ENCODE measurements at regions not wholly inside any gene's neighbourhood (a gene's known extent, or its start where the extent isn't known, plus 50 kb on each side); places are given as distances from the start of the nearest gene placed in this dataset.
A peak's percentile ranks its signal among the peaks of the same experiment; 100 is the strongest.

DNA sequence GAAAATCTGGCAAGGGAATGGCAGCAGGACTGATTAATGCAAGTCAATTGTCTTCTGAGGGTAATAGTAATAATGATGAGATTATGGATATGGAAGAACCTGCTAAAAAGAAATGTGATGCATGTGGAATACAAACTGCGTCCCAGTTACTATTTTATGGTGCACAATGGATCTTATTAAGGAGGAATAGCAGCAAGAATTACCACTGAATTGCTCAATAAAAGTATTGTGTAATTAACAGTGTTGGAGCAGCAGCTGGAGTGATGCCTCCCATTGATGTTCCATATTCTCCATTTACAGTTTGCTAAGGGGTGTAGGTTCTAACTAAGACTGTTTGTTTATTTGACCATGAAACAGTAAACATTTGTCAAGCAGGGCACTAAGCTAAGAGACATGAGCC, 167.9 kb downstream of the HRH4 start:
- H3K9me3 ChIP-seq (replicated peaks in 1 of 2; ENCODE audit: control insufficient read depth in 2 of 2, insufficient read depth in 1 of 2, low read depth in 1 of 2, low read length in 2 of 2), result no peaks in the 10 kb centered on the region
- no peak overlapping the region for H4K91ac ChIP-seq (ENCODE audit: low read depth, low read length, poor library complexity)
- WGBS, 2 donors (ENCODE audit: extremely low coverage in 2 of 2, insufficient read length in 2 of 2, insufficient replicate concordance in 1 of 2), result no CpG with 5 or more reads among the region's 1 CpG
- no peak for DNase-seq (ENCODE audit: low spot score)
- no peak overlapping the region for H3K14ac ChIP-seq (ENCODE audit: low read length)
- no peak overlapping the region for H3K9ac ChIP-seq (ENCODE audit: low read depth, low read length, poor library complexity)
- H3K18ac ChIP-seq (ENCODE audit: low read length), result no peak overlapping the region
- no peak overlapping the region for H3K4me2 ChIP-seq (ENCODE audit: insufficient read depth, low read length, poor library complexity, severe bottlenecking)
- H2AFZ ChIP-seq (ENCODE audit: low read length), result no peak overlapping the region
- no peak overlapping the region for H3K4ac ChIP-seq (ENCODE audit: low read length)
- H2BK120ac ChIP-seq (ENCODE audit: low read depth, low read length), result no peak overlapping the region
- H3K27me3 ChIP-seq (ENCODE audit: control insufficient read depth in 3 of 3, insufficient read depth in 3 of 3, low read depth in 1 of 3, low read length in 3 of 3), result no peaks in the 10 kb centered on the region
- H3K36me3 ChIP-seq (replicated peaks in 1 of 2; ENCODE audit: control insufficient read depth in 2 of 2, insufficient read depth in 2 of 2, low read length in 2 of 2), result no peaks in the 10 kb centered on the region
- no peak overlapping the region for H2BK12ac ChIP-seq (ENCODE audit: low read length)
- H2BK15ac ChIP-seq (ENCODE audit: low read length), result no peak overlapping the region
- H3K79me1 ChIP-seq (ENCODE audit: low read depth, low read length), result no peaks in the 10 kb centered on the region
- no peak overlapping the region for H3K4me3 ChIP-seq (ENCODE audit: low read length in 2 of 2)
- H3K23ac ChIP-seq (ENCODE audit: low read depth, low read length, poor library complexity), result no peak overlapping the region
- H2AK5ac ChIP-seq (ENCODE audit: low read depth, low read length), result no peak overlapping the region
- H2BK5ac ChIP-seq (ENCODE audit: low read length), result no peak overlapping the region
- peaks cover 0 to 9% of the 10 kb centered on the region in 2 donors for H3K4me1 ChIP-seq (ENCODE audit: control insufficient read depth in 2 of 2, insufficient read depth in 1 of 2, low read depth in 1 of 2, low read length in 2 of 2)
- H4K8ac ChIP-seq (ENCODE audit: low read depth, low read length), result no peak overlapping the region
- no peak overlapping the region for H3K27ac ChIP-seq (replicated peaks; ENCODE audit: low read length)

DNA sequence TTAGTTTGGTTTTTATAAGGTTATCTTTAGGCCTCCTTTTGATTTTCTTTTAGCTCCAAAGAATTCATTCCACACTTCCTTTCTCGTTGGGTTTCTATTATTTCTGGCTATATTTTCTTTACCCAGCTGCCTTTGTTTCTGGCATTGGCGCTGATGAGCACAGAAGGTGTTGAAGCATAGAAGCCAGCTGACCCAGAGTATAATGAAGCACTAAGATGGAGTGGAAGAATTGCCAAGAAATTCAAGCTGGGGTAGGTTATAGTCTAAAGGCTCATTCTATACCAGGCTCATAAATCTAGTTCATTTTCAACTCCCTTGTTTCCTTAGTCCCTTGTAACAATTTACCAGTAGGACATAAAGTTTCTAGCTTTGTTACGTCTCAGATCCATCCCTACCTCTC, 169.5 kb downstream of the HRH4 start:
- H3K79me1 ChIP-seq (ENCODE audit: low read depth, low read length), result no peaks in the 10 kb centered on the region
- H3K27me3 ChIP-seq (ENCODE audit: control insufficient read depth in 3 of 3, insufficient read depth in 3 of 3, low read depth in 1 of 3, low read length in 3 of 3), result no peaks in the 10 kb centered on the region
- H3K4me1 ChIP-seq (ENCODE audit: control insufficient read depth in 2 of 2, insufficient read depth in 1 of 2, low read depth in 1 of 2, low read length in 2 of 2), result peaks cover 0 to 9% of the 10 kb centered on the region in 2 donors
- H3K9ac ChIP-seq (ENCODE audit: low read depth, low read length, poor library complexity), result no peak overlapping the region
- H2AFZ ChIP-seq (ENCODE audit: low read length), result no peak overlapping the region
- H2BK5ac ChIP-seq (ENCODE audit: low read length), result no peak overlapping the region
- DNase-seq (ENCODE audit: low spot score), result no peak
- no peak overlapping the region for H3K4me3 ChIP-seq (ENCODE audit: low read length in 2 of 2)
- no peak overlapping the region for H2BK120ac ChIP-seq (ENCODE audit: low read depth, low read length)
- H3K36me3 ChIP-seq (replicated peaks in 1 of 2; ENCODE audit: control insufficient read depth in 2 of 2, insufficient read depth in 2 of 2, low read length in 2 of 2), result no peaks in the 10 kb centered on the region
- no peak overlapping the region for H3K14ac ChIP-seq (ENCODE audit: low read length)
- H3K4me2 ChIP-seq (ENCODE audit: insufficient read depth, low read length, poor library complexity, severe bottlenecking), result no peak overlapping the region
- no peak overlapping the region for H4K8ac ChIP-seq (ENCODE audit: low read depth, low read length)
- H4K91ac ChIP-seq (ENCODE audit: low read depth, low read length, poor library complexity), result no peak overlapping the region
- H3K18ac ChIP-seq (ENCODE audit: low read length), result no peak overlapping the region
- no peak overlapping the region for H3K4ac ChIP-seq (ENCODE audit: low read length)
- no peak overlapping the region for H3K27ac ChIP-seq (replicated peaks; ENCODE audit: low read length)
- H2BK12ac ChIP-seq (ENCODE audit: low read length), result no peak overlapping the region
- no peak overlapping the region for H2AK5ac ChIP-seq (ENCODE audit: low read depth, low read length)
- H3K9me3 ChIP-seq (replicated peaks in 1 of 2; ENCODE audit: control insufficient read depth in 2 of 2, insufficient read depth in 1 of 2, low read depth in 1 of 2, low read length in 2 of 2), result no peaks in the 10 kb centered on the region
- no peak overlapping the region for H2BK15ac ChIP-seq (ENCODE audit: low read length)
- WGBS, 2 donors (ENCODE audit: extremely low coverage in 2 of 2, insufficient read length in 2 of 2, insufficient replicate concordance in 1 of 2), result no CpG with 5 or more reads among the region's 3 CpGs
- H3K23ac ChIP-seq (ENCODE audit: low read depth, low read length, poor library complexity), result no peak overlapping the region

DNA sequence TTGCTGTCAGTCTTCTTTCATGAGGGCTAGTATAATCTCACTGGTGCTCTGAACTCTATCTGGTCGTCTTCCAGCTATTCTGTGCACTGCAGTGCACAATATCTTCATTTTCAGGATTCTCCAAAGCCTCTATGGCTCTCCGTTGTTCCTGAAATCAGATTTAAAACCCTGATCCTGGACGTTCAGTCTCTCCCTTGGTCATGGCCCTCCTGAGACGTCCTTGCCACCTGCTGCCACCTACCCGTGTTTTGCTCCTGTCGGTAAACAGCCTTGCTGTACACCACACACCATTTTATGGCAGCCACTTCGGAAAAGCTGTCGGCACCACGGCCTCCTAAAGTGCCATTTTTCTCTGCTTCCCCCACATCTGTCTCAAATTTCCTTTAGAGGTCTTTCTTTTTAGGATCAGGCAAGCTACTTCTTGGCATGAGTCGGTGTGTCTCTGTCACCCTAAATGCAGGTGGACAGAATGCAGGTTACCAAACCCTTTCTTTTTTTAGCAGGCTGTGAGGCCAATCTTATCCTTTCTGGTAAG, 170.0 kb downstream of the HRH4 start:
- no peak overlapping the region for H3K4me2 ChIP-seq (ENCODE audit: insufficient read depth, low read length, poor library complexity, severe bottlenecking)
- H3K18ac ChIP-seq (ENCODE audit: low read length), result no peak overlapping the region
- H3K9me3 ChIP-seq (replicated peaks in 1 of 2; ENCODE audit: control insufficient read depth in 2 of 2, insufficient read depth in 1 of 2, low read depth in 1 of 2, low read length in 2 of 2), result no peaks in the 10 kb centered on the region
- no peak overlapping the region for H4K8ac ChIP-seq (ENCODE audit: low read depth, low read length)
- no peak overlapping the region for H3K4ac ChIP-seq (ENCODE audit: low read length)
- no peak overlapping the region for H3K14ac ChIP-seq (ENCODE audit: low read length)
- DNase-seq (ENCODE audit: low spot score), result no peak
- no peak overlapping the region for H2BK120ac ChIP-seq (ENCODE audit: low read depth, low read length)
- H3K36me3 ChIP-seq (replicated peaks in 1 of 2; ENCODE audit: control insufficient read depth in 2 of 2, insufficient read depth in 2 of 2, low read length in 2 of 2), result no peaks in the 10 kb centered on the region
- no peak overlapping the region for H2AFZ ChIP-seq (ENCODE audit: low read length)
- H2BK15ac ChIP-seq (ENCODE audit: low read length), result no peak overlapping the region
- H3K9ac ChIP-seq (ENCODE audit: low read depth, low read length, poor library complexity), result no peak overlapping the region
- H3K27ac ChIP-seq (replicated peaks; ENCODE audit: low read length), result no peak overlapping the region
- no peaks in the 10 kb centered on the region for H3K79me1 ChIP-seq (ENCODE audit: low read depth, low read length)
- WGBS, 2 donors (ENCODE audit: extremely low coverage in 2 of 2, insufficient read length in 2 of 2, insufficient replicate concordance in 1 of 2), result no CpG with 5 or more reads among the region's 10 CpGs
- H3K23ac ChIP-seq (ENCODE audit: low read depth, low read length, poor library complexity), result no peak overlapping the region
- peaks cover 0 to 9% of the 10 kb centered on the region in 2 donors for H3K4me1 ChIP-seq (ENCODE audit: control insufficient read depth in 2 of 2, insufficient read depth in 1 of 2, low read depth in 1 of 2, low read length in 2 of 2)
- H3K4me3 ChIP-seq (ENCODE audit: low read length in 2 of 2), result no peak overlapping the region
- H2BK12ac ChIP-seq (ENCODE audit: low read length), result no peak overlapping the region
- H2AK5ac ChIP-seq (ENCODE audit: low read depth, low read length), result no peak overlapping the region
- H4K91ac ChIP-seq (ENCODE audit: low read depth, low read length, poor library complexity), result no peak overlapping the region
- no peaks in the 10 kb centered on the region for H3K27me3 ChIP-seq (ENCODE audit: control insufficient read depth in 3 of 3, insufficient read depth in 3 of 3, low read depth in 1 of 3, low read length in 3 of 3)
- no peak overlapping the region for H2BK5ac ChIP-seq (ENCODE audit: low read length)

DNA sequence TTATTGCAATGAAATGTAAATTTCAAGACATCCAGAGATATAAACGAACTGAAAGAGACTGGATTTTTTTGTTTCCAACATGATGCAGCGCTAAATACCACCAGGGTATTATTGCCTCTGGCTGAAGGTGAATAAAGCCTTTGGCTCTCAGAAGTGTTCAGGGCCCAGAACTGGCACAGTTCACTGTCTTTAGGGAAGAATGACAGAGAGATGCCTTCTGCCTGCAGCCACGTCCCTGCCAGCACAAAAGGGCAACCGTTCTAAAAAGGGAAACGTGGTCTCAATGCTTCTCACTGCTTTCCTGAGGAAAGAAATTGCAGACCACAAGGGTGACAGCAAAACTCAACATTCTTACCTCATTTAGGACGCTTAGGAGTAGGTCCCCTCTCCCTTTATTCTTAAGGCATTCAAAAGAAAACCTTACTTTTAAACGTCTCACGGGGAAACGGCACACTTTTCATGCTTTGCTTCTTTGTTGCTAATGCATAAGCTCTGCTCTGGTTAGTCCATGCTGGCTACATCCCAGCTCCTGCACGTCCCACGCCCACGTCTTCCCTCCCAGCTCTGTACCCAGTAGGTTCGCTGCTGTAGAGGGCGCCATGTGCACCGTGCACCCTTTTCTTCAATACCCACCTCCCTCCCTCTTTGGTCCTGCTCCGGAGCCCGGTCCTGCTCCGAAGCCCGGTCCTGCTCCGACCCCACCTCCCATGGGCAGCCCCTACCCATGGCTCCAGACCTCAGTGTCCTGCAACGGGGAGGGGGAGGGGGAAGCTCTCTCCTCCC, 171.0 kb downstream of the HRH4 start:
- Histone ChIP-seq H3K36me3 (replicated peaks in 1 of 2; ENCODE audit: control insufficient read depth in 2 of 2, insufficient read depth in 2 of 2, low read length in 2 of 2) (no peaks in the 10 kb centered on the region), H3K18ac (ENCODE audit: low read length) (peak overlapping the region; percentile 76), H4K8ac (ENCODE audit: low read depth, low read length) (no peak overlapping the region), H2AFZ (ENCODE audit: low read length) (no peak overlapping the region), H4K91ac (ENCODE audit: low read depth, low read length, poor library complexity) (peak overlapping the region; percentile 9), H3K27me3 (ENCODE audit: control insufficient read depth in 3 of 3, insufficient read depth in 3 of 3, low read depth in 1 of 3, low read length in 3 of 3) (no peaks in the 10 kb centered on the region), H2BK120ac (ENCODE audit: low read depth, low read length) (no peak overlapping the region), H2AK5ac (ENCODE audit: low read depth, low read length) (peak overlapping the region; percentile 22), H3K9ac (ENCODE audit: low read depth, low read length, poor library complexity) (no peak overlapping the region), H3K9me3 (replicated peaks in 1 of 2; ENCODE audit: control insufficient read depth in 2 of 2, insufficient read depth in 1 of 2, low read depth in 1 of 2, low read length in 2 of 2) (no peaks in the 10 kb centered on the region), H2BK12ac (ENCODE audit: low read length) (no peak overlapping the region), H3K79me1 (ENCODE audit: low read depth, low read length) (no peaks in the 10 kb centered on the region), H3K27ac (replicated peaks; ENCODE audit: low read length) (no peak overlapping the region), H2BK15ac (ENCODE audit: low read length) (no peak overlapping the region), H3K14ac (ENCODE audit: low read length) (no peak overlapping the region), H3K4me3 (ENCODE audit: low read length in 2 of 2) (no peak overlapping the region), H3K4me2 (ENCODE audit: insufficient read depth, low read length, poor library complexity, severe bottlenecking) (no peak overlapping the region), H3K23ac (ENCODE audit: low read depth, low read length, poor library complexity) (peak overlapping the region; percentile 38), H3K4ac (ENCODE audit: low read length) (no peak overlapping the region), H2BK5ac (ENCODE audit: low read length) (no peak overlapping the region), H3K4me1 (ENCODE audit: control insufficient read depth in 2 of 2, insufficient read depth in 1 of 2, low read depth in 1 of 2, low read length in 2 of 2) (peaks cover 0 to 9% of the 10 kb centered on the region in 2 donors)
- DNase-seq (ENCODE audit: low spot score), result no peak
- WGBS, 2 donors (ENCODE audit: extremely low coverage in 2 of 2, insufficient read length in 2 of 2, insufficient replicate concordance in 1 of 2), result no CpG with 5 or more reads among the region's 21 CpGs
